HG03095 (cell line): ENCODE measurements at regions not wholly inside any gene's neighbourhood (a gene's known extent, or its start where the extent isn't known, plus 50 kb on each side); places are given as distances from the start of the nearest gene placed in this dataset.

Experiments
- ATAC-seq: cut with Tn5 transposase; IDR thresholded peaks from one replicate; pipeline ENCODE4 v1.9.1; 2021; ENCODE audit warnings: moderate library complexity; ENCODE audit not compliant: unreplicated experiment

DNA sequence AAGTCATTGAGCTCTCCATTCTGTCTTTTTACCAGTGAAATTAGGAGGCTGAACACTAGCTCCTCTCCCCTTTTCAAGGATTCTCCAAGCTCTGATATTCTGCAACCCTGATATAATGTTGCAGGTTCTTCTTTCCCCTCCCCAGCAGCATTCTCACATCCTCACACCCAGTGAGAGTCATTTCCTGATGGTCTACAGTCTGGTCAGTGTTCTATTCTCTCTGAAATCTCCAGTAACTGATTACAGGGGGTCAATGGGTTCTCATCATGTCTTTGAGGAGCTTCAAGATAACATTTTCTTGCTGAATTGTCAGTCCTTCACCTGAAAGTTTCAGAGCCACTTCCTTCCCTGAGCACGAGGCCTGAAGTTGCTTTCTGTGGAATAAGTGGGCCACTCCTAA lies 299.4 kb downstream of the PTEN start:
- no peak for ATAC-seq

DNA sequence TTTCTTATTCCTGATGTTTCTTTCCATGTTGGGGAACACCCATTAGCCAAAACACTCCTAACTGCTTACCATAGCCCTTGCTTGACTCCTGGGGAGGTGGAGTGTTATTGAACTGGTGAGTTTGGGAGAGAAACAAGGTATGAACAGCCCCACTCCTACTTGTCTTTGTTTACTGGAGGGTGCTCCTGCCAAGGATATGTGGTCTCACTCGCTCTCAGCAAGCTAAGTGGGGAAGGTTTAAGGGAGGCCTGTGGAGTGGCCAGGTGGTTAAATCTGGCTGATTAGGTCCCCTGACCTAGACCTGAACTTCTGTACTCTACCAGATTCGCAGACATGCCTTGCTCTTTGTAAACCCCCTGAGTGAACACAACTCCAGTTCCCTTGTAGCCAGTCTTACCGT lies 300.1 kb downstream of the PTEN start:
- ATAC-seq: no peak

DNA sequence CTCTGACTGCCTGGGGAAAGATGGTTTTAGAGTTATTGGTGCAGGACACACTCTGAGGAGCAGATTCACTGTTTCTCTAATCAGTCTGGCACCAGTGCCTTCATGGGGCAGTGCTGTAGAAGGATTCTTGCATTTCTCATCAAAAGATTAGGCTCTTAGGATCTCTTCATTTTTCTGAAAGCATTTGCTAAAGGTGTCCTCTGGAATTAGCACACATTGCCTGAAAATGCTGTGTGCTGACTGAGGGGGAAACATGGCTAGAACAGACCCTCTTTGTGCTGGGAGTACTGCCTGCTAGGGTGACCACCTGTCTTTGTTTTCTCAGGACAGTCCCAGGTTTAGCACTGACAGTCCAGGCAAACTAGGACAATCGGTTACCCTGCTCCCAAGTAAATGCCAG lies 301.0 kb downstream of the PTEN start:
- no peak for ATAC-seq

DNA sequence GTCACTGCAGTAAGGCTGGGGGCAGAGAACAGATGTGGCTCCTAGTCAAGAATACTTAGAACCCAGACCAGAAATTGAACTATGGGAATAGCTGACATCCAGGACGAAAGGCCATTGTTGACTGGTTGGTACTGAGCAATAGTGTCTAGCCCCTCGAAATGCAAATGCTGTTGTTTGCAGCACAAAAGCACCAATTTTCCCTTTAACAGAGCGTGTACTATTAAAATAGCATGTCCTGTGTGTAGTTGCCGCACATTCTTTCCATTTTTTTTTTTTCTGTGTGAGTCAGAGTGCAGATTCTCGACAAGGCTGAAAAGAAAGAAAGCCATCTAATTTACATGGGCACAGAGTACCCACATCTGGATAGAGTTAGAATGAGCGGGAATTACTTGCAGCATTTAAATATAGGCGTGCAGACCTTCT lies 302.4 kb downstream of the PTEN start:
- ATAC-seq: no peak

DNA sequence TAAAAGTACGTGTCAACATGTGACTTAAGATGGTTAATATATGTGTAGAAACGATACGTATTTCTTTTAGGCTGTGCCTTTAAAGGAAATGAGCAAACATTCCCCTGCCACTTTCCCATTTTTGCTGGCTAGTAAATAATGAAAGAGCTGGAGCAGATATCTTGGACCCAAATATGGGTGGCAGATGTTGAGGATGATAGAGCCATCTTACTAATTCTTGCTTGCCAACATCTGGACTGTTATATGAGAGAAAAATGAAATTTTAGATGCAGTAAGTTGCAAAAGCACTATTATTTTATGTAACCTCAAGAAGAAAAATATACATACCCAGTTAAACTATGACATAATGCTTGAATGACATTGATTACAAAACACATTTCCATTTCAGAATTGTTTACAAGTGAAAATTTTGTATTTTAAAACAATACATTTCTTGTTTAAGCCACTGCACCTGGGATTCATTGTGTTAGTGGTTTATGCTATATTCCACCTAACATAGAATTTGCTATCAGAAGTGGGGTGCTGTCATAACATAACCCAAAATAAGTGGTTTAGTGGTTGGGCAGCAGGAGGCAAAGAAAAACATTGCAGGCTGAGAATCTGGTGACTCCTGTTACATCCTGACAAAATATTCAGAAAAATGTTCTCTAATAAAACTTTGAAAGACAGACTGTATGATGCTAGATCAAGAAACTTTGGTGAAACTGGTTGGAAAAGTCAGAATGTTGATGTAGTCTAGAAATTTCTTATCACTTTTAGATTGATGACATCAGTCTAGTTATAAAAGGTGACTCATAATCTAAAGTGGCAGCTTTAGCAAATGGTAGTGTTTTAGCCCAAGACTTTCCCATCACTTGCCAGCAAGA lies 305.0 kb downstream of the PTEN start:
- ATAC-seq: no peak

DNA sequence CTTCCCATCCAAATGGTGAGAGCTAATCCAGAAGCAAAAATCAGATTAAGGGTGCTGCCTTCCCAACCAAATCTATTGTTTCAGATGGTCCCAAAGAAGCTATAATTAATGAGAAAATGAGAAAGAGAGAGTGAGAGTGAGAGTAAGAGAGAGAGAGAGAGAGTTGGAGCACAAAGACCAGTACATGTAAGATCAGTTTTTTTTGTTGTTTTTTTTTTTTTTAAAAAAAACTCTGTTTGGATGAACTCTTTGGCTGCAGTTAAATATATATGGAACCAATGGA lies 305.6 kb downstream of the PTEN start:
- no peak for ATAC-seq

DNA sequence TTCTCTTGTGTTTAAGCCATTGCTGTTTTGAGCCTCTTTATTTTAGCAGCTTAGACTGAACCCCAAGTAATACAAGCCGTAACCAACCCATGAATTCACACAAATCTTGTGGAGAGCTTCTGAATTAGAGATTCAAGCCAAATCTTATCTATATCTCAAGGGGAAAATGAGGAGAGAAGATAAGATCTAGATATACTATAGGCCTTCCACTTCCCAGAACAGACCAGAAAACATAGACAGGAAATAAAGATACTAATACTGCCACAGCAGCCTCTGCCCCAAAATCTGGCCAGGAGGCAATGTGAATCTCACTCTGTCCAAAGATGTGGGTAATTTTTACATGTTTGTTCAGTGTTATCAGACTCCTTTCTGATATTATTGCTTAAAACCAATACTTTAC lies 307.2 kb downstream of the PTEN start:
- no peak for ATAC-seq

DNA sequence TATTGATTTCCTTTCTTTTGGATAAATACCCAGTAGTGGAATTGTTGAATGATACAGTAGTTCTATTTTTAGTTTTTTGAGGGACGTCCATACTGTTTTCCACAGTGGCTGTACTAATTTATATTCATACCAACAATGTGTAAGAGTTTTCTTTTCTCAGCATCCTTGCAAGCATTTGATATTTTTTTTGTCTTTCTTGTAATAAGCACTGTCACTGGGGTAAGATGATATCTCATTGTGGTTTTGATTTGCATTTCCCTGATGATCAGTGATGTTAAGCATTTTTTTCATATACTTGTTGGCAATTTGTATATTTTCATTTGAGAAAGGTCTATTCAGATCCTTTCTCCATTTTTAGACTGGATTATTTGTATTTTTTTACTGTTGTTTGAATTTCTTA lies 308.7 kb downstream of the PTEN start:
- no peak for ATAC-seq

DNA sequence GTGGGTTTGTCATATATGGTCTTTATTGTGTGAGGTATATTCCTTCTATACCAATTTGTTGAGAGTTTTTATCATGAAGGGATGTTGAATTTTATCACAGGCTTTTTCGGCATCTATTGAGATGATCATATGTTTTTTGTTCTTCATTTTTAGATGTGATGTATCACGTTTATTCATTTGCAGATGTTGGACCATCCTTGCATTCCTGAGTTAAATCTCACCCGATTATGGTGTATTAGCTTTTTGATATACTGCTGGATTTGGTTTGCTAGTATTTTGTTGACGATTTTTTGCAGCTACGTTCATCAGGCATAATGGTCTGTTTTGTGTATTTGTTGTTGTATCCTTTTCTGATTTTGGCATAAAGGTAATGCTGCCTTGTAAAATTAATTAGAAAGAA lies 311.0 kb downstream of the PTEN start:
- ATAC-seq: no peak

DNA sequence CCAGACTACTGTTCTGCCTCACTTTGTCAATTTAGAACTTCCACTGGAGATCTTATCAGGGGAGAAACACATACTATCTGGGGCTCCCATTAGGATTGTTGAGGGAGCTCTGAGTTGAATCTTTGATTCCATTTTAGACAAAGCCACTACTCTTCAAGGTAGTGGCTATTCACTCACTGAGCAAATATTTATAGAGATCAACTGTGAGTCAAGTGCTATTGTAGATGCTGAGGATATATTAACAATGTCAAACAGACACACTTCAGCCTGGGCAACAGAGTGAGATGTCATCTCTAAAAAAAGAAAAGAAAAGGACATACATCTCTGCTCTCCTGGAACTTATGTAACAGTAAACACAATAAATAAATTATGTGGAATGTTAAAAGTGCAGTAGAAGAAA lies 315.3 kb downstream of the PTEN start:
- ATAC-seq: no peak

DNA sequence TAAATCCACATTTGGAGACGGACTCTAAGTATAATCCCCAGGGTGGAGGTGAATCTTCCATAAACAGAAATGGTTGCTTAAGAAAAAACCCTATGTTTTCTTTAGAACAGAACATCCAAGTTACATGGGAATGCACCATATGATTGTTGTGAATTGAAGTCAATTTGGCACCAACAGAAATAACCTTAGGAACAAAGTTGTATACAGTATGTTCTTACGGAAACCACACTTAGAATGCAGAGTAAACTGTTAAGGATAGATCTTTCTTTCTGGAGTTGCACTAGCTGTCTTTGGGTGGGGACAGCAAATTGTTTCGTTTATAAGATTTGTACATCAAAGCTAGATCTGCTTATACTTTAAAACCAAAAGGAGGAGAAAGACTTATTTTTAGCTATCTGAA lies 316.4 kb downstream of the PTEN start:
- no peak for ATAC-seq

DNA sequence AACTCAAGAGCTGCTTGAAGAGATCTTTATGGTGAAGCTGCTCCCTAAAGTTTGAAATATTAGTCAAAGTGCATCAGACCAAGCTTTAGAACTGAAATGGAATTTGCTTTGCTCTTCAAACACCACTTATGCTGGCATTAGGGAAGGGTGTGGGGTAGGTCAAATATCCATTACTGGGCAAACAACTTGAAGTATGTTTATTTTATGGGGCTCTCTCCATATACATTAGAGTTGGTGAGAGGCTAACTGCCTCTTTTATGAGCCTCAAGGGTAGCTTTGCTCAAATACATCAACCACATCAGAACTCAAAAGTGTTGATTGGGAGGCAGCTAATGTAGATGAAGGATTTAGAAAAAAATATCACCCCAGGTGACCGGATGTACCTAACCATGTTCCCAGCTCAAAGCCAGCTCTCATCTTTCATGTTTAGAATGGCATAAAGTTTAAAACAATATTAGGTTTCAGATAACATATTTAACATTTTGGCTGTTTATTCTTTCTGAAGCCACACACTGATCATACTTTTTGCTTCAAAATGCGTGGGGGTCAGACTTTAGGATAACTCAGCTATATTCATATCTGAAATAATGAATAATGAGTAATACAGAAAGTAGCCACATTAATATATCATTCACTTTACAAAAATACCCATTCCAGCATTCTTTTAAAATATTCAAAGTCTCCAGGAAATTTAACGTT lies 318.6 kb downstream of the PTEN start:
- ATAC-seq: no peak

DNA sequence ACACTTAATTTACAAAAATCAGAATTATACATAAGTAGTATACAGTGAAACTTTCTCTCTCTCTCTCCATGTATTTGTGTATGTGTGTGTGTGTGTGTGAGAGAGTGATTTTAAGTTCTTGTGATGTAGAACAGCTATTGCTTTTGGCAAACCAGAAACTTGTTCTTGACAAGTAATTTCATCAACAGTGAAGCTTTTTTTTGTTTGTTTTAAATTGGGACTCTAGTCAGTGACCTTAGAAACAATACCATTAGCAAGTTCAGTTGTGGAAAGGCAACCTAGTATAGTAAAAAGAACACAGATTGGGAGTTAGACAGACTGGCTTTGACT lies 319.1 kb downstream of the PTEN start:
- no peak for ATAC-seq

DNA sequence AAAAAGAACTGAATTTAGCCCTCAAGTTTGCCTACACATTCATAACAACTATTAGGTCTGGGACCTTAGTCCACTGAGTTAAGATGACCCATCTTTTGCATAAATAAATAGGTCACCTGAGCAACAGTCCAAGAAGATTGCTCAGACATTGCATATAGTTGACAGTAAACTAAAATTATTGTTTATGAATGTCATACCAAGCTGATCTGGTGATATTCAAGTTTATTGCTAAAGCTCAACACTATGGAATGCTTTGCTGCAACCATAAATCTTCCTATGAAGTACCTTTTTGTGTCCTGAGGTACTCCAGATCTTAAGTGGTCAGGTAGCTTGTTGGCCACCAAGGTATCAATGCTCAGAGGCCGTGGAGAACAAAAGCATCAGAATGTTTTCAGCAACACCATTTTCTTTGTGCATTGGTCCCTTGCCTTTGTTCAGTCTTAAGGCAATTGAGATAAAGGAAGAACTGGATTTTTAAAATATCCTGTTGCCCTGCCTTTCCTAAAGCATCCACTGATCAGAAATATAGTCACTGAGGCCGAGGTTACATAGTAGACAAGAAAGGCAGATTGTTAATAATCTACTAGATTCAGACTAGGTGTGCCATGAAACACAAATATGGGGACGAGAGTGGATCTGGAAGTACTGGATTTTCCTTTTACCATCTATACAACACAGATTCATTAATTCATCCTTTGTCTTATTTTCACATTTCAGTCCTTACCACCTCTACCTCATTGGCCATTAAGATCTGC lies 321.3 kb downstream of the PTEN start:
- no peak for ATAC-seq

DNA sequence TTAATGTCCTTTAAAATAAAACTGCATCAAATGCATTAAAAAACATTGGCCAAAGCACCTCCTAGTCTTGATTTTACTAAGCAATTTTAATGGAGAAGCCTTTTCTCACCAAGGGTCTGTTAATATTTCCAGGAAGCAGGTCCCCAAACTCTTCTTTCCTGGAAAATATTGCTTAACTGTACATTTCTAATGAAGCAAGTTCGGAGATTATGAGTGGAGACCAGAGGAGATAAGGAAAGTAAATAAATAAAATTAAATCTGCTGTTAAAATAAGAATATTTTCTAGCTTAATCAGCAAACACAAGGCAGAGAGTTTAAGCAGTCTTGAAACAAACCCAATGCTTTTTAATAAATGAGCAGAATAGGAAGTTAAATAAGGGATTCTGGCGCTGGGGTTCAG lies 322.4 kb downstream of the PTEN start:
- no peak for ATAC-seq

DNA sequence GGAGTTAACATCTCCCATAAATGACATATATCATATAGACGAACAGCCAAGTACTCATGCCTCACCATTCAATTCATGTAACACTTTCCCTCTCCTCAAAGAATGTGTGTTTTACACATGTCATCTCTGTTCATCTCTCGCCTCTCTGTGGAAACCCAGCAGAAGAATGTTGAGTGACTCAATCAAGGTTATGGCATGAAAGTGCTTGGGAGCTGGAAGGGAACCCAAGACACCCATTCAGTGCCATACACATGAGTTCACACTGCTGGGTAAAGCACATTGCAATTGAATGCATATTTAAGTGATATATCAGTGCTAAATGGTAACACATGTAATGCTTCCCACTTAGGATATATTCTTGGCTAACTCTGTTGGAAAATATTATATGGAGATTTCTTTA lies 322.9 kb downstream of the PTEN start:
- no peak for ATAC-seq

DNA sequence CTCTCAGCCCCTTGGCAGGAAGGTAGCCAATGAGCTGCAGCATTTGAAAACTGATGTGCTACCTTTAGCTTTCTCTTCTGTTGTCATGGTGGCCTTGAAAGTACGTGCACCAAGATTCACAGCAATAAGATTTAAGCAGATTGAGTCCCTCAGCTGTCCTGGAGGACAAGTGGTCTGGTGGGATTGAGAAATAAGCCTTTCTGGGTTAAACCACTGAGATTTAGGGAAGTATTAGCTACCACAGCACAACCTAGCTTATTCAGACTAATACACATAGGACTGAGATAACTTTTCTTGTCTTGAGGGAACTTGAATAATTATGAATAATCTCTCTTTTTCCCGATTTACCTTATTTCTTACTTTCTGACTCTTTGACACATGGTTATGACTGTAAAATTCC lies 324.0 kb downstream of the PTEN start:
- no peak for ATAC-seq

DNA sequence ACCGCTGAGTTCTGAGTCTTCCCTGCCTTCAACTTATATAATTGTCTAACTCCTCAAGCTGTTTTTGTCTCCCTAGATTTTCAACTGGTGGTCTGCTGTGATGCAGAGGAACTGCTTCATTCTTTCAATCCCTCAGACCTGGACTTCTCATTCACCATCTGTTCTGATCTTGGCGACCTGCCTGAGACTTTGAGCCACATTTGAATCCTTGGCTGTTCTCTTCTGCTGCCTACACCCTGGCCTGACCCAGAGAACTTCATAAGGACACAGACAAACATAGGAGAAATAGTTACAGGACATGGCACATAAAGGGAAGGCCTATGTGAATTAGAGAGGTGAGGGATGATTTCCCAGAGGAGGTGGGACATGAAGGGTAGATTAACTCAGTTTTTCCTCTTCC lies 326.7 kb downstream of the PTEN start:
- ATAC-seq: no peak

DNA sequence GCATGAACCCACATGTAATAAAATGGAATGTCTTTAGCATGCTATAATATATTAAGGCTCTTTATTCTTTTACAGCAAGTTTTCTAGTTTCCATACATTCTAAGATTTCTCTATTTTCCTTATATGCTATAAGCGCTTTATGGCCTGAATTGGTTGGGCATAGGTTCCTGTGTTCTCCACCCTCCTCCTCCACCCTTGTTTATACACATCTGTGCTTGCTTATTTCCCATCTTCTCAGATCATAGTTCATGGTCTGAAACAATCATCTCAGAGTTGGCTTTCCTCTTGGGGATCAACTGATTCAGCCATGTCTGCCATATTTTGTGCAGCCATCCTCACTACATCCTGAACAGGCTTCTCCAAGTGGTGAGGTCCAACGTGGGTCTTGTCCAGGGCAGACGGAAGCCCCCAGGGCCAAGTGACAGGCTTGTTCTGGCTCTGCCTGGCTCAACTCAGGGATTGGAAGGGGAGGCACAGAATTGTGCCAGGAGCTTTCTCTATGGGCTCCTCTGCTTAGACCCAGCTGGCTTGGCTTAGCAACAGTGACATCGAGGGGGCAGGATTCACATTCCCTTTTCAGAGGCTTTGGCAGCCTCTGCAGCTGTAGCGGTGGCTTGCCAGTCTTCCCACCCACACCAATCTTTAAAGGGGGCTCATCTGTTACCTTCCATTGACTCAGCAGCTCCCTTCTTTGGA lies 327.3 kb downstream of the PTEN start:
- no peak for ATAC-seq

DNA sequence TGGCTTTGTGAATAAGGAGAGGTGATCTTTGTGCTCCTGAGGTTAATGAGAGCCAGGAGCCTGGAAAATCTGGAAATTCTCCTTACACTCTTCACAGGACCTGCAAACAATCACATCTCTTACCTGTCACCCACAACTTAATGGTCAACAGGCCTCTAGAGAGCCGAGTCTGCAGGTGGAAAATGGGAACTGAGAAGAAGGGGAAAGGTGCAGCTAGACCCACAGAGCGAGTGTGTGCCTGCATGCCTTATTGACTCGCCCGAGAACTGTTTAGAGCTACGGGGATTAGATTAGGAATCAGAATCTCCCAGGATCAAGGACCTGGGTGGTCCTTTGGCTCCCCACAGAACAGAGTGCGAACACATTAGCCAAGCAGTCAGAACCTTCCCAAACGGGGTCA lies 329.6 kb downstream of the PTEN start:
- ATAC-seq: no peak

DNA sequence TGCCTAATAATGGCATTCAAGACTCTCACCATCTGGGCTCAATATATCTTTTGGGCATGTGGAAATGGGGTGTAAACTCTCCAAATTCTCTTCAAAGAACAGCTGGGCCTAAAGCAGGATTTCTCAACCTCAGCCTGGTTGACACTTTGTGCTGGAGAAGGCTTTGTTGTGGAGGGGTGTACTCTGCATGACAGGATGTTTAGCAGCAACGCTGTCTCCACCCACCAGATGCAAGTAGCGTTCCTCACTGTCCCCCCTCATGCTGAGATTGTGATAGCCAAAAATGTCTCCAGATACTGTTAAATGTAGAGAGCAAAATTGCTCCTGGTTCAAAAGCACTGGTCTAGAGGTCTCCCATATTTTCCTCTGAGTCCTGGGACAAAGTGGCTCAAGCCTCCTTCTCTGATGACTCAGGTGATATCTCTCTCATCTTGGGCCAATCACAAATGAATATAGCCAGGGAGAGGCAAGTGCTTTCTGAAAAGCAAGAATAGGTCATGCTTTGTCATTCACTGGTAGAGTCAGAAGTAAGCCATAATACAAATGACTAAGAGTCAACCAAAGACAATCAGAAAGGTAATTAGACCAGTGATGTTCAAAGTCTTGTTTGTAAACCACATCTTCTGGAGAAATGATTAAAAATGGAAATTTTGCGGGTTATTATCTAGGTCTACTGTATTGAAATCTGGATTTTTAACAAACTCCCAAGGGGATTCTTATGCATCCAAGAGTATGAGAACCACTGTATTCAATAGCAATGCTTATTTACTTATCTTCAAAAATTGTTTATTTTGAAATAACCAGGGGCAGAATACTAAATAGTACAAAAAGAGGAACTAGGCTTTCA lies 330.8 kb downstream of the PTEN start:
- ATAC-seq: no peak
